ENCODE measurements at regions not wholly inside any gene's neighbourhood (a gene's known extent, or its start where the extent isn't known, plus 50 kb on each side); places are given as distances from the start of the nearest gene placed in this dataset.

GRCh38 chr6:14398953-14399352, 281.4 kb downstream of the CD83 start:
- no peak for TF ChIP-seq CTCF (conservative IDR thresholded peaks at IDR 0.05)
- no peak for TF ChIP-seq EZH2 (IDR thresholded peaks at IDR 0.05; ENCODE audit: low read depth)
- ChIA-PET POLR2A (ENCODE audit: unreplicated experiment) (no interaction called here), CTCF (no interaction called here)
- Histone ChIP-seq H3F3A (ENCODE audit: insufficient read depth, low read depth) (peaks cover 6% of the 10 kb centered on the region; the same call in 1 of the 2 replicates), H3K4me2 (no peak overlapping the region), H3K27me3 (ENCODE audit: insufficient read depth, low read depth) (no peaks in the 10 kb centered on the region), H3K9me3 (ENCODE audit: insufficient read depth, low read depth) (no peaks in the 10 kb centered on the region; the same call in 1 of the 2 replicates), H3K27ac (no peak overlapping the region), H3K79me2 (ENCODE audit: low read depth) (no peaks in the 10 kb centered on the region), H3K4me3 (no peak overlapping the region), H3K36me3 (ENCODE audit: low read depth) (no peaks in the 10 kb centered on the region), H4K20me1 (ENCODE audit: insufficient read depth) (no peaks in the 10 kb centered on the region), H2AFZ (no peak overlapping the region), H3K4me1 (replicated peaks; ENCODE audit: insufficient read depth) (no peaks in the 10 kb centered on the region), H3K9me2 (ENCODE audit: insufficient read depth) (no peaks in the 10 kb centered on the region)
- intact Hi-C loops (cut with micrococcal nuclease; ENCODE audit: unreplicated experiment), result no loop called here
- no TSS peak for BruUV-seq (replicated peaks)
- DNase-seq, result no peak

- Histone ChIP-seq H4K20me1 (ENCODE audit: insufficient read depth) (no peaks in the 10 kb centered on the region), H3K9me2 (ENCODE audit: insufficient read depth) (no peaks in the 10 kb centered on the region), H3K9me3 (ENCODE audit: insufficient read depth, low read depth) (no peaks in the 10 kb centered on the region; the same call in 1 of the 2 replicates), H3K4me3 (no peak overlapping the region), H3K4me1 (replicated peaks; ENCODE audit: insufficient read depth) (no peaks in the 10 kb centered on the region), H2AFZ (no peak overlapping the region), H3K4me2 (no peak overlapping the region), H3F3A (ENCODE audit: insufficient read depth, low read depth) (peaks cover 6% of the 10 kb centered on the region; the same call in 1 of the 2 replicates), H3K79me2 (ENCODE audit: low read depth) (no peaks in the 10 kb centered on the region), H3K27ac (no peak overlapping the region), H3K36me3 (ENCODE audit: low read depth) (no peaks in the 10 kb centered on the region), H3K27me3 (ENCODE audit: insufficient read depth, low read depth) (no peaks in the 10 kb centered on the region)
- no TSS peak for BruUV-seq (replicated peaks)
- intact Hi-C loops (cut with micrococcal nuclease; ENCODE audit: unreplicated experiment), result no loop called here
- ChIA-PET POLR2A (ENCODE audit: unreplicated experiment) (no interaction called here), CTCF (no interaction called here)
- no peak for DNase-seq
- TF ChIP-seq EZH2 (IDR thresholded peaks at IDR 0.05; ENCODE audit: low read depth) (no peak), CTCF (conservative IDR thresholded peaks at IDR 0.05) (no peak)
Observed at GRCh38 chr6:14399635-14400034, 282.1 kb downstream of the CD83 start.

GRCh38 chr6:14401246-14401645, 283.7 kb downstream of the CD83 start:
- H3K27ac ChIP-seq, result no peak overlapping the region
- TF ChIP-seq EZH2 (IDR thresholded peaks at IDR 0.05; ENCODE audit: low read depth), result no peak
- no peak for TF ChIP-seq CTCF (conservative IDR thresholded peaks at IDR 0.05)
- CTCF ChIA-PET, result no interaction called here
- POLR2A ChIA-PET (ENCODE audit: unreplicated experiment), result no interaction called here
- no TSS peak for BruUV-seq (replicated peaks)
- no peaks in the 10 kb centered on the region for H3K27me3 ChIP-seq (ENCODE audit: insufficient read depth, low read depth)
- H4K20me1 ChIP-seq (ENCODE audit: insufficient read depth), result no peaks in the 10 kb centered on the region
- no peak for DNase-seq
- H3K4me3 ChIP-seq, result no peak overlapping the region
- H3K4me2 ChIP-seq, result no peak overlapping the region
- H3K36me3 ChIP-seq (ENCODE audit: low read depth), result no peaks in the 10 kb centered on the region
- H3K79me2 ChIP-seq (ENCODE audit: low read depth), result no peaks in the 10 kb centered on the region
- H3K4me1 ChIP-seq (replicated peaks; ENCODE audit: insufficient read depth), result no peaks in the 10 kb centered on the region
- no peaks in the 10 kb centered on the region for H3K9me3 ChIP-seq (ENCODE audit: insufficient read depth, low read depth)
- H2AFZ ChIP-seq, result no peak overlapping the region
- no peaks in the 10 kb centered on the region for H3K9me2 ChIP-seq (ENCODE audit: insufficient read depth)
- H3F3A ChIP-seq (ENCODE audit: insufficient read depth, low read depth), result peaks cover 6% of the 10 kb centered on the region; the same call in 1 of the 2 replicates
- intact Hi-C loops (cut with micrococcal nuclease; ENCODE audit: unreplicated experiment), result no loop called here
